HG02870 (cell line): ENCODE measurements at regions not wholly inside any gene's neighbourhood (a gene's known extent, or its start where the extent isn't known, plus 50 kb on each side); places are given as distances from the start of the nearest gene placed in this dataset.

Experiments used
- ATAC-seq: cut with Tn5 transposase; IDR thresholded peaks from one replicate; pipeline ENCODE4 v1.9.1; 2021; ENCODE audit warnings: mild to moderate bottlenecking, moderate library complexity; ENCODE audit not compliant: unreplicated experiment

DNA sequence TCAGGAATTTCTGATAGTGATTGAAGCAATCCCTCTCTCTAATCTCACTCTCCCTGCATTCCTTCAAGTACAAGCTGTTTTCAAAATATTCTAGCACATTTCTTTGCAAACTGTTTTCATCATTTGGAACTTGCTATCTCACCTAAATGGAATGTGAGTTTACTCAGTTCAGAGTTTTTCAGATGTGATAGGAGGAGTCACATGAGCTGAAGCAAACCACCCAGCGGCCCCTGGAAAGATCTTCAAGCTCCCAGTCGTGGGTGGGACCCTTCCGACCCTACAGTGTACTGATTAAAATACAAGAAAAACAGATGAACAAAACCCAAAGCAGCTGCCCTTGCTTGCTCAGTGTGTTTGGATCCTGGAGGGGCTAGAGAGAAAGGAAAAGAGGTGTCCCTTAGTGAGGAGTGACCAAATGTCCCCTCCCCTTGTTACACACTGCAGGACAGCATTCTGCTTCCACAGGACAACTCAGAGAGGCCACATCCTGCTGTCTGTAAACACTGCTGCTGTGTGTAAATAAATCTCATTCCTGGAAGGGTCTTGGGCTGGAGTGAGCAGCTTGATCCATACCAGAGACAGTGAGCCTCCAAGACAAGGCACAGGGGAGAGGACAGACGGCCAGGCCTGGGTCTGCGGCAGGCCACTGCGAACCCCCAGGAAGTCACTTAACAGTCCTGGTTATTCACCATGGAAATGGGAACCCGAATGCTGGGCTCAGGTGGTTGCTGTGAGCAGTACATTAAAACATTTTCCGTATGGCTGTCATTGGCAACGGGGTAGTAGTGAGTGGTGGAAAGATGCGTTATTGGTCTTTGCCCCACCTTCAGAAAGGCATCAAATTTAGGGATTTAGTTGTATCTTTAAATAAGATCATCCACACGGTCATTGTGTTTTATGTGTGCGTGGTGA, 229.2 kb downstream of the RHOU start:
- no peak for ATAC-seq

DNA sequence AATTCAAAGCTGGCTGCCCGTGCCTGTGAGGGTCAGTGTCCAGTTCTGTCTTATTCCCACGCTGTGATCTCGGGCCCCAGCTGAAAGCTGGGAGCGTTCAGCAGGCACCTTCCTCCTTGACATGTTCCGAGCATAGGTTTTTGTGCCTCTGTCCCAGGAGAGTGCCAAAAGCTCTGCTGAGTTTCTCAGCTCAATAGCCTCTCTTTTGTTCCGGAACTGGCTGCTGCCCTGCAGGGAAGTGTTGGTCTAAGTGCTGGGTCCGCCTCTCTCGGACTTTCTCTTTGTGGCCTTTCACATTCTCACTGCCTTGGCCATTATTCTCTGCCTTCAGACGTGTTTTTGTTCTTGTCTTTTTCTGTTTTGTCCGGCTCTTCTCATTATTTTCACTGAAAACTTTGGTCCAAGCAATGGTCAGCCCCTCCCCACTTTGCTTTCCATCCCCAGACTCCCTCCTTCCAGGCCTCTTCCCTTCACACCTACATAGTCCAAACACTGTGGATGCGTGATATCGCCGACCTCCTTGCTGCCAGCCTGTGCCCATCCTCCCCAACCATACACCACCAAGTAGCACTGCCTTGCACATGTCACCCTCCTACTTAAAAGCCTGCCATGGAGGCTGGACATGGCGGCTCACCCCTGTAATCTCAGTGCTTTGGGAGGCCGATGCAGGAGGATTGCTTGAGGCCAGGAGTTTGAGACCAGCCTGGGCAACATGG, 233.8 kb downstream of the RHOU start:
- no peak for ATAC-seq

DNA sequence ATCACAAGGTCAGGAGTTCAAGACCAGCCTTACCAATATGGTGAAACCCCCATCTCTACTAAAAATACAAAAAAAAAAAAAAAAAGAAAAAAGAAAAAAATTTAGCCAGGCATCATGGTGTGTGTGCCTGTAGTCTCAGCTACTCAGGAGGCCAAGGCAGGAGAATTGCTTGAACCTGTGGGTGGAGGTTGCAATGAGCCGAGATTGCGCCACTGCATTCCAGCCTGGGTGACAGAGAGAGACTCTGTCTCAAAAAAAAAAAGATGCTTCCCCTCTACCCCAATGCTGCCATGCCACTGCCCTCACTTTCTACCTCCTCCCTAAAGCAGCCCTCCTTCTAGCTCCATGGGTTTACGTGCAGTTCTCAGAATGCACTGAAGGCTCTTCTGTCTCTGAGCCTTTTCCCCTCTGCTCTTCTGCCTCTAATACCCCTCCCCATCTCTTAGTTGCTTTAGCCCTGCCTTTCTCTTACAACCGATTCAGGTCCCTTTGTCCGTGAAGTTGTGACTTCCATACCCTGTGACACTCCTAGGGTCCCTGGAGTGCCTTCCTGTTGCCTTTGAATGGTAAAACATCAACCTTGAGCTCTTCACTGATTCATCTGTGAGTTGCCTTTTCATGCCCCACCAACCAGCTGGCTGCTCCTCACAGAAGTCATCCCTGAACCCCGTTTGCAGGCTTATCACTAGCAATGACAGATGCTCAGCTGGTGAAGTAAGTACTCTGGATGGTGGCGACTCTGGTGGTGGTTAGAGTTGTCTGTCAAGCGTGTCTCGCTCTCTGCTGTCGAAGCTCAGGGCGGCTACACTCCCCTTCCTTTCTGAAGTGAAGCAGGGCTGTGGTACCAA, 234.9 kb downstream of the RHOU start:
- ATAC-seq, result no peak

DNA sequence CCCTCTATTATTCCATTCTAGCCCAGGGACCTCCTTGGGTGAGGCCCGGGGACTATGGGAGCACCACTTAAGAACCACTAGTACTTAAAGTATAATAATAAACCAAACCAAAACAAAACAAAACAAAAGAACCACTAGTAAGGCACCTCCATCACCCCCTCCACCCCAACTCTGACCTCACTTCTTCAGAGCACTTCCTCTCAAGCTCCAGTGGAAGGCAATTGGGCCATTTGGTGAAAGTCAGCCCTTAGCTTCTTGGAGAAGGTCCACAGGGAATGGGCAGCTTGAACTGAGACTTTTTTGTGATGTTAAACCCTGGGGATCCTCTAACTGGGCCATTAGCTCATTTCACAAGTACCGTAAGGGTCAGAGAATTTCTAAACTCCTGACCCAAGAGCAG, 237.3 kb downstream of the RHOU start:
- ATAC-seq, result no peak

DNA sequence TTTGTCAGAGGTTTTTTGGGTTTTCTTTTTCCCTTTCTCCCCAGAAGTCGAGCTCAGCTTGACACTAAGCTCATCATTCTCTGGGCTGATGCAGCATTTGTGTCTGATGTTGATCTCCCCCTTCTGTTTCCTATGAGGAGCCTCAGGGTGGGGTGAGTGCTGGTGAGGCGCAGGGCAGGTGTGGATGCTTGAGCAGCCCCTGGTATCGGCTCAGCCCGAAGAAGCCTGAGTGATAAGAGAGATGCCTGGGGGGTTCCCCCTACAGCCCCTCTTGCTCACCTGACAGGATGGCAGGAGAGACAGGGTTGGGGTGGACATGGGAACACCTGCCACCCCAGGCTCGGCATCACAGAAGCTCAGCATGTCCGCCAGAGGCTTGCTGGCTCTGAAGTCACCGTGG, 239.0 kb downstream of the RHOU start:
- no peak for ATAC-seq

DNA sequence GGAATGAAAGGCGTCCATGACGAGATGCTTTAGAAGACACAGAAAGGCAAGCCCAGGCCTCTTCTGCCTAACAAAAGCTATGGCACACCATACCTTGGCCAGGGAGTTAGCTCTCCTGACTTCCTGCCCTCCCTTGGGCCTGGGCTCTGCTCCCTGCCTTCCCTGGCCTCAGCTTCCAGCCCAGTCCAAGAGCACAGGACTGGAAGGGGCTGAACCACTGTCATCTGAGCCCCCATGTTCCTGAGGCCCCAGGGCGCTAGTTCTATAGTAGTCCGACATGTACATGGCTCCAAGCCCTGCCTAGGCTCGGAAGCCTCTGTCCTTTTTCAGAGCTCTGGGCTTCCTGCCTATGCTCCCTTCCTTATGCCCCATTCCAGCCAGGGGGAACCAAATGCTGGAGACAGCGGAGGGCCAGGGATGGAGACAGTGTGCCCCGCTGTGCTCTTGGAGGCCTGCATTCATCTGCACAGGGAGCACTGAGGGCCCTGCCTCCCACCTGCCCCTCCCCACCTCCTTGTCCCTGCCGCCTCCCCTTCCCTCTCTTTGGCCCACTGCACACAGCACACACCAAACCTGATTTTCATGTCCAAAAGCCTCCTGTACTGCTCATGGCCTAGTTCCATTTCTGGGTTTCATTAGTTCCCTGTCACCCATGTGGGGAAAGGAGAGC, 240.1 kb downstream of the RHOU start:
- no peak for ATAC-seq

DNA sequence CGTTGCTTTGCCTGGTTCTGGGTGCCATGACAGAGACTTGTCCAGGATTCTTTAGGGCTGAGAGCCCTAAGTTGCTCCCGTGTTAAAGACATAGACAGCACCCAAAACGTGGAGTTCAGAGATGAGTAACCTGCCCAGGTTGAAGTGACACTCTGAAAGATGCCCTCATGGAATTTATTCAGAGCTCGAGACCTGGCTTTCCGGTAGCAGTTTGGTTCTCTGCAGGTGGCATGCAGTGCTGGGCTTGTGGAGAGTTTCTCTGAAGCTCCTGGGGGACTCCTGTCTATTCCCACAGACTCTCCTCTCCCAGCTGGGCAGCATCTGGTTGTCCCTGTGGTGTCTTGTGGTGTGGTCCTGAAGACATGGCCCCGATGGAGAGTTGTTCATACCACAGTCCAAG, 241.0 kb downstream of the RHOU start:
- no peak for ATAC-seq

DNA sequence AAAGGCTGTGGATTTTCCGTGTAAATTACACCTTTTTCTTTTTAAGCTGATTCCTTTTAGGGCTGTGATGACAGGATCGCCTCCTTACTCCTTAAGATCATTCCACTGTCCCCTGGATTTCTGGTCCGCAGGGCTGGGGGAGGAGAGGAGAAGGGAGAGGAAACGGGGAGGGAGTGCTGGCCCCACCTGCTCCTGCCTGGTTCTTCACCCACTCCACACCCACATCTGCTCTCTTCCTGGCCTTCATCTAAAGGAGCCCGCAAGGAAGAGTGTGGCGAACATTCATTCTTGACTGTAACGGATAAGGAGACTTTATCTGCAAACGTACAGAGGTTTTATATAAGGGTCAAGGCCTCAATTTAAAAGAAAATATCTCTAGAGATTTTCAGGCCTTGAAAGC, 242.0 kb downstream of the RHOU start:
- no peak for ATAC-seq

DNA sequence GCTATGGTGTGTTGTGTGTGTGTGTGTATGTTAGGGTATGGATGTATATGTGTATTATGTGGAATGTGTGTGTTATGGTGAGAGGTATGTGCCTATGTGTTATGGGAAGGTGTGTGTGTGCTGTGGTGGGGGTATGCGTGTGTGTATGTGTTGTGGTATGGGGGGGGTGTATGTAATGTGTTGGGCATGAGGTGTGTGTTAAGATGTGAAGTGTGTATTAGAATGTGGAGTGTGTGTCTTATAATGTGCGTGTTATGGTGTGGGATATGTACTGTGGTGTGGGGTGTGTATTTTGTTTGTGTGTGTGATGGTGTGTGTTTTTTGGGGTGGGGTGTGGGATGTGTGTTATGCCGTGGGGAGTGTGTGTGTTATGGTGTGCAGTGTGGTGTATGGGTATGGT, 242.5 kb downstream of the RHOU start:
- no peak for ATAC-seq

DNA sequence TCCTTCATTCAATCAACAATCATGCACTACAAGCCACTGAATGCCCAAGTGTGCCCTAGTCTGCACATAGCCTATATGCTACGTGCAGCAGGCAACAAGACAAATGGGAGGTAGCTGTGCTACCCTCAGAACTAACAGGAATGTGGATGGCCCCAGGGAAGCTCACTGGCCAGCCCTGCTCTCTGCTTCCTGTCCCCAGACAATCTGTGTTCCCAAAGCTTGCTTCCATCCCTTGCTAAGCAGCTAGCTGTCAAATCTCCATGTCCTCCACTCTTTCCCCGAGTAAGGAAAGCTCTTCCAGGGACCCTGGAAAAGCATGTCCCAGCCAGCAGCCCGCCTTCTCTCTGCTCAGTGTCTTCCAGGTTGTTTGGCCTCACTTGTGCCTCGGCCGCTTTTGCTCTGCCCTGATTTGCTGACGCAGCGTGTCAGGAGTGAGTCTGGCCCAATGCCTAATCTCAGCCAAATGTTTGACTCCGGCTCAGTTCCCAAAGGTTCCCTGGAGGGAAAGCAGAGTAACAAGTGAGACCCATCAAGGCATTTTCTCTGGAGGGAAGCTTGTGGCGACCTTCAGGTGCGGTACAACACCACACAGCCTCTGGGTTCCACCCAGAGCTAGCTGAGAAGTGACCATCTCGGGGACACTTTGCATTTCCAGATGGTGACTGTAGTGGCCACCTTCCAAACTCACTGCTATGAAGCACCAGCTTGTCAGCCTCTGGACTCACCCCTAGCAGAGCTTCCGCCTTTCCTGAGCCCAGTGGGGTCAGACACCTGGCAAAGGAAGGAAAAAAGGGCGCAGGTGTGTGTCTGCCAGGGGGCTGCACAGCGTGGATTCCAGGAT, 243.4 kb downstream of the RHOU start:
- ATAC-seq, result no peak

DNA sequence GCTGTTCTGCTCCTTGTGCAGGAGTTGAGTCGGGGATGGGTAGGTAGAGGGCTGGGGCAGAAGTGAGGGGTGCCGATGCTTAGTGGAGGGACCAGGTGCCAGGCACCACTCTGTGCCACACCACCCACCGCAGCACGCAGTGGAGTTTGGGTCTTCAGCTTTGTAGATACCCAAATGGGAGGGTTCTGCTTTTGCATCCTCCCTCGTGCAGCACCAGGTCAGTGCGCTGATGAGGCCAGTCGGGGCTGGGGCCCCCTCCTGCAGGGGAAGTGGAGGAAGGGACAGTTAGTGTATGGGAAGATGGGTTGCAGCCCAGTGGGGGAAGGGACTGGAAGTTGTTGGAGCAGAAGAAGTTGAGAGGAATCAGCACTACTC, 244.0 kb downstream of the RHOU start:
- no peak for ATAC-seq

DNA sequence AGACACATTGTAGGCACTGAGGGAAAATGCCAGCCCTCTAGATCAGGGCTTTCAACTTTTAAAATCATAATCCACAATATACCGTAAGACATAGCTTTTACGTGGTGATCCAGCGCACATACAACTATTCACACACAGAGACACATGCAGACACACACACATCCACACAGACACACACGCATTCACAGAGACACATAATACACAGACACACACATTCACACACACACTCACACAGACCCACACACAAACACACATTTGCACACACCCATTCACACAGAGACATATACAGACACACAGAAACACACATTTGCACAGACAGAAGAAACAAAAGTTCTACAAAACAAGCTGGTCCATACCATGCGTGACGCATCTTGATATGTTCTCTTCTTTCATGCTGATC, 244.5 kb downstream of the RHOU start:
- no peak for ATAC-seq

DNA sequence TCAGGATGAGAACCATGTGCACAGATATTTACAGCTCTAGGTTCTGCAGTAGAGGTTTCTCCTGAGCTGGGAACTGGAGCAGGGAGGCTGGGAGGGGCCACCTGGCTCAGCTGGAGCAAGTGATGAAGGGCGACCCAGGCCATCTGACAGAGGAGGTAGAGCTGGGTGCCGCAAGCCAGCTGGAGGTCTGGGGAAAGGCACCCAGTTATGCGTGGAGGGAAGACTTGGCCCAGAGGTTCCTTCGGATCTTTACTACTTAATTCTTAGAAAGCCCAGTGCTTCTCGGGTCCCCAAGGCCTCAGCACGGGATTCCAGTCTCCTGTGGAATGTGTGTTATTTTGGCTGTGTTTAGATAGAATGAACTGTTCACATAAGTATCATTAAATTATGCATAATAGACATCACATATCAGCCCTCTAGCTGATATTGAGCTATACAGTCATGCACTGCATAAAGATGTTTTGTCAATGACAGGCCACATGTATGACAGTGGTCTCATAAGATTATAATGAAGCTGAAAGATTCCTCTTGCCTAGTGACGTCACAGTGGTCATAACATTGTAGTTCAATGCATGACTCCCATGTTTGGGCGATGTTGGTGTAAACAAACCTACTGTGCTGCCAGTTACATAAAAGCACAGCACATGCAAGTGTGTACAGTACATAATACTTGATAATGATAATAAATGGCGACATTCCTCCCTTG, 245.1 kb downstream of the RHOU start:
- ATAC-seq, result no peak

DNA sequence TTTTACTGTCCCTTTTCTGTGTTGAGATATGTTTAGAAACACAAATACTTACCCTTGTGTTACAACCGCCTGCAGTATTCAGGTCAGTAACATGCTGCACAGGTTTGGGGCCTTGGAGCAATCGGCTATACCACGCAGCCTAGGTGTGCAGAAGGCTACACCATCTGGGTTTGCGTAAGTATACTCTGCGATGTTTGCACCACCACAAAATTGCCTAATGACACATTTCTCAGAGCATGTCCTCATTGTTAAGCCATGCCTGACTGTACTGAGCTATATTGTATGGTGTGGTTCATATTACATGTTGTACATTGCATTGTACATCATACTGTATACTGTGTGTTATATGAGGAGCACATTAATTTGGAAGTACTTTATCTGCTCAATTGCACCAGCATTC, 247.4 kb downstream of the RHOU start:
- no peak for ATAC-seq

DNA sequence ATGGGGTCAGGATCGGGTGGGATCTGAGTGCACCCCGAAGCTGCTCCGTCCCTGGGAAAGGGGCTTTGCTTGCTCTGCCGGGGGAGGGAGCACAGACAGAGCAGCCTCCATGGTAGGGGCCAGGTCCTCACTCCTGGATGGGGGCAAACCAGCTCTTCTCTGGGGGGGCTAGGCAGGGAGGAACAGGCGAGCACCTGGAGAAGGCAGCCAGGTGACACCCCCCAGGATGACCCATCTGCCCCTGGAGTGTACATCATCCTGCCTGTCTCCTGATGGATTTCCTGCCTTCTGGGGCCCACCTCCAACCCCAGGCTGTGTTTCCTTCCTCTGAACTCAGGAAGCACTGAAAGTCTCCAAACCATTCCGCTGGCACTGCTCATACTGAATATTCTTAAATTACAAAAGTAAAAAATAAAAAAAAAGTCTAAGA, 248.0 kb downstream of the RHOU start:
- ATAC-seq, result no peak

DNA sequence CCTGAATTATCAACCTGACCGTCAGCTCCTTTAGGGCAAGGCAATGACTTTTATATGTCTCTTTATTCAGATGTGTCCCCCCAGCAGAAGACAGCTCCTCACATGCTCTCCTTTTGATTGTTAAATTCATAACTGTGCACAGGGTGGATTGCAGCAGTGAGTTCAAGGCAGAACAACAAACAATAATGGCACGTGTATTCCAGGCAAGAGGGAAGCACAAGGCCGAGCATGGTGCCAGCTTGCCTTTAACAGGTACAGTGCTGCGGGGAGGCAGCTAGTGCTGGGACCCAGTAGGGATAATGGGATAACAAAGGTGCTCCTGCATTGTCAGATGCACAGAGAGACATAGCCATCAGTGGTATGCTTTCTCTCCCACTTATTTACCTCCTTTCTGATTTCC, 248.4 kb downstream of the RHOU start:
- no peak for ATAC-seq

DNA sequence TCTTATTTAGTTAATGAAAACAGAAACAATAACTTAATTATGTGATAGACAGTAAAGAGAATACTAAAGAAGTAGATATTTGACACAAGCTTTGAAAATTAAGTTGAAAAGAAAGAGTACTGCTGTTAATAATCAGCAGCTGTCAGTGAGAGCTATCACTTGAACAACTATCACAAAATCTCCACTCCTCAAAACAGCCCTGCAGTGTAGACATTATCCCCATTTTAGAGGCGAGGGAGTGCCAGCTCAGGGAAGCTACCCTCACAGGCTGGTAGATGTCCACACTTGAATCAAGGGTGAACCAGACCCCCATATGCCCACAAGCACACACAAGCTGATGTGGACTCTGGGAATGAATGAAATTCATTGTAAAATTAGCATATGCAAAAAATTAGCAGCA, 248.8 kb downstream of the RHOU start:
- ATAC-seq, result no peak

DNA sequence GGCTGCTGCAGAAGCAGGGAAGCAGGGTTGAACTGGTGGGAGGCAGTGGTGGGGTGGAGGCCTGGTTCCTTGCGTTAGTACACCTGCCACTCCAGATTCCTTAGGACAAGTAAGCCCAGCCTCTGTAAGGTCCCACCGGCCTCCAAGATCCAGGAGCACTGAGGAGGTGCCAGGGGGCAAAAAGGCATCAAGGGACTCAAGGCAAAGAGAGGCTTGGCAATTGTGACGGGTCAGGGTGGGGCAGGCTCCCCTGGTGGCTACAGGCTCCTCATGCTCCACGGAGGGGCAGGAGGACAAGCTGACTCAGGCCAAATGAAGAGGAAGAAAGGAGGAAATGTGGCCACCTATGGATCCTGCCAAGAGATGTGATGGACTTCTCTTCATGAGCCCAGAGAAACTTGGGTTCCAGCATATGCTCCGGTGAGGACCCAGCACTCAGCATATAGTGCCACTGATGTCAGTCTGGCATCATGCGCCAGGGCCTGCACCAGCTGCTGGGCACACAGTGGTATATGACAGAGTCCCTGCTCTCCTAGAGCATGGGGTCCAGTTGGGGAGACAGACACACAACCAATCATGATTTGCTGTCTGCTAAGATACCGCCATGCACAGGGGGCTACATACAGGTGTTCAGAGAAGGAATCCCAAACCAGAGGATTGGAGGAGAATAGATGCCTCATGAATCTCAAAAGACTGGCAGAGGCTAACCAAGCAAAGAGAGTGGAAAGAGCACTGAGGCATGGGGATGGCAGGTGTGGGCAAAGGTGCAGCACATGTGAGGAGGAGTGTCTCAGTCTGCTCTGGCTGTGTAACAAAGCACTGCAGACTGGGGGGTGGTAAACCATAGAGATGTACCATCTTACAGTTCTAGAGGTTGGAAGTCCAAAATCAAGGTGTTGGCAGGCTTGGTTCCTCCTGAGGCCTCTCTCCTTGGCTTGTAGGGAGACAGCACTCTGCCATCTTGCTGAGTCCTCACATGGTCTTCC, 249.7 kb downstream of the RHOU start:
- ATAC-seq, result no peak
